Progenitor cell of endocrine pancreas (in vitro differentiated cells): ENCODE measurements at regions not wholly inside any gene's neighbourhood (a gene's known extent, or its start where the extent isn't known, plus 50 kb on each side); places are given as distances from the start of the nearest gene placed in this dataset.

ENCODE experiments used
- DNase-seq: peaks from one replicate; pipeline ENCODE4 v3.0.0; 2021; ENCODE audit warnings: low spot score; ENCODE audit not compliant: unreplicated experiment
- H3K27ac Mint-ChIP-seq: 2 replicates; pipeline ENCODE4 v1.8.0; 2021; ENCODE audit warnings: mild to moderate bottlenecking, moderate library complexity, mixed read lengths
- H3K27me3 Mint-ChIP-seq: 2 replicates; pipeline ENCODE4 v1.8.0; 2021; ENCODE audit warnings: mixed read lengths
- H3K36me3 Mint-ChIP-seq: 2 replicates; pipeline ENCODE4 v1.8.0; 2022; ENCODE audit warnings: mixed read lengths; ENCODE audit not compliant: insufficient read depth
- H3K4me1 Mint-ChIP-seq: 2 replicates; pipeline ENCODE4 v1.8.0; 2021; ENCODE audit warnings: low read depth, mixed read lengths
- H3K4me3 Mint-ChIP-seq: 2 replicates; pipeline ENCODE4 v1.8.0; 2021; ENCODE audit warnings: low read depth, mild to moderate bottlenecking, moderate library complexity, mixed read lengths
- H3K9me3 Mint-ChIP-seq: 2 replicates; pipeline ENCODE4 v1.8.0; 2021; ENCODE audit warnings: low read depth, mixed read lengths
- TF ChIP-seq, protein P1 (sequence below): fragments of 200-600 bp; sonication (generic); IDR thresholded peaks from one replicate; pipeline ENCODE4 v1.5.0; 2021; ENCODE audit warnings: antibody characterized with exemption, mild to moderate bottlenecking; ENCODE audit not compliant: unreplicated experiment

GRCh38 chr2:226483745-226484619 lies 315.6 kb downstream of the IRS1 start:
- TF ChIP-seq, protein P1, sequence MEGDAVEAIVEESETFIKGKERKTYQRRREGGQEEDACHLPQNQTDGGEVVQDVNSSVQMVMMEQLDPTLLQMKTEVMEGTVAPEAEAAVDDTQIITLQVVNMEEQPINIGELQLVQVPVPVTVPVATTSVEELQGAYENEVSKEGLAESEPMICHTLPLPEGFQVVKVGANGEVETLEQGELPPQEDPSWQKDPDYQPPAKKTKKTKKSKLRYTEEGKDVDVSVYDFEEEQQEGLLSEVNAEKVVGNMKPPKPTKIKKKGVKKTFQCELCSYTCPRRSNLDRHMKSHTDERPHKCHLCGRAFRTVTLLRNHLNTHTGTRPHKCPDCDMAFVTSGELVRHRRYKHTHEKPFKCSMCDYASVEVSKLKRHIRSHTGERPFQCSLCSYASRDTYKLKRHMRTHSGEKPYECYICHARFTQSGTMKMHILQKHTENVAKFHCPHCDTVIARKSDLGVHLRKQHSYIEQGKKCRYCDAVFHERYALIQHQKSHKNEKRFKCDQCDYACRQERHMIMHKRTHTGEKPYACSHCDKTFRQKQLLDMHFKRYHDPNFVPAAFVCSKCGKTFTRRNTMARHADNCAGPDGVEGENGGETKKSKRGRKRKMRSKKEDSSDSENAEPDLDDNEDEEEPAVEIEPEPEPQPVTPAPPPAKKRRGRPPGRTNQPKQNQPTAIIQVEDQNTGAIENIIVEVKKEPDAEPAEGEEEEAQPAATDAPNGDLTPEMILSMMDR = no peak
- H3K36me3 Mint-ChIP-seq = peaks cover under 1% of the 10 kb centered on the region
- no peak overlapping the region for H3K4me3 Mint-ChIP-seq
- H3K27me3 Mint-ChIP-seq = no peaks in the 10 kb centered on the region
- peaks cover 2% of the 10 kb centered on the region for H3K9me3 Mint-ChIP-seq
- DNase-seq = no peak
- peak overlapping the region; percentile 92 for H3K27ac Mint-ChIP-seq
- H3K4me1 Mint-ChIP-seq = peaks cover 27% of the 10 kb centered on the region

- TF ChIP-seq, protein P1 = no peak
- Mint-ChIP-seq H3K36me3 (peaks cover 2% of the 10 kb centered on the region), H3K27me3 (no peaks in the 10 kb centered on the region), H3K9me3 (peaks cover 3% of the 10 kb centered on the region), H3K4me1 (peaks cover 35% of the 10 kb centered on the region), H3K27ac (peak overlapping the region; percentile 58), H3K4me3 (no peak overlapping the region)
- no peak for DNase-seq
Observed at GRCh38 chr2:226483143-226483542, 316.5 kb downstream of the IRS1 start.

GRCh38 chr2:226478109-226478809 lies 321.4 kb downstream of the IRS1 start:
- Mint-ChIP-seq H3K4me1 (peaks cover 30% of the 10 kb centered on the region), H3K36me3 (peaks cover 6% of the 10 kb centered on the region), H3K27me3 (no peaks in the 10 kb centered on the region), H3K4me3 (no peak overlapping the region), H3K27ac (peak overlapping the region; percentile 94), H3K9me3 (peaks cover 8% of the 10 kb centered on the region)
- TF ChIP-seq, protein P1 = no peak
- no peak for DNase-seq

GRCh38 chr2:226477221-226478108 lies 322.2 kb downstream of the IRS1 start:
- H3K36me3 Mint-ChIP-seq = peaks cover 6% of the 10 kb centered on the region
- DNase-seq = no peak
- peaks cover 13% of the 10 kb centered on the region for H3K9me3 Mint-ChIP-seq
- H3K27me3 Mint-ChIP-seq = no peaks in the 10 kb centered on the region
- H3K27ac Mint-ChIP-seq = peak overlapping the region; percentile 94
- TF ChIP-seq, protein P1 = no peak
- peaks cover 23% of the 10 kb centered on the region for H3K4me1 Mint-ChIP-seq
- H3K4me3 Mint-ChIP-seq = no peak overlapping the region

- Mint-ChIP-seq H3K9me3 (peaks cover 13% of the 10 kb centered on the region), H3K27ac (peak overlapping the region; percentile 37), H3K36me3 (peaks cover 6% of the 10 kb centered on the region), H3K27me3 (no peaks in the 10 kb centered on the region), H3K4me1 (peaks cover 21% of the 10 kb centered on the region), H3K4me3 (no peak overlapping the region)
- TF ChIP-seq, protein P1 = no peak
- no peak for DNase-seq
Observed at GRCh38 chr2:226475650-226476049, 324.0 kb downstream of the IRS1 start.
